HG02885 (cell line): ENCODE measurements at regions not wholly inside any gene's neighbourhood (a gene's known extent, or its start where the extent isn't known, plus 50 kb on each side); places are given as distances from the start of the nearest gene placed in this dataset.
A peak's percentile ranks its signal among the peaks of the same experiment; 100 is the strongest.

Experiments used
- ATAC-seq: cut with Tn5 transposase; IDR thresholded peaks from one replicate; pipeline ENCODE4 v1.9.1; 2021; ENCODE audit warnings: mild to moderate bottlenecking; ENCODE audit not compliant: unreplicated experiment, poor library complexity

DNA sequence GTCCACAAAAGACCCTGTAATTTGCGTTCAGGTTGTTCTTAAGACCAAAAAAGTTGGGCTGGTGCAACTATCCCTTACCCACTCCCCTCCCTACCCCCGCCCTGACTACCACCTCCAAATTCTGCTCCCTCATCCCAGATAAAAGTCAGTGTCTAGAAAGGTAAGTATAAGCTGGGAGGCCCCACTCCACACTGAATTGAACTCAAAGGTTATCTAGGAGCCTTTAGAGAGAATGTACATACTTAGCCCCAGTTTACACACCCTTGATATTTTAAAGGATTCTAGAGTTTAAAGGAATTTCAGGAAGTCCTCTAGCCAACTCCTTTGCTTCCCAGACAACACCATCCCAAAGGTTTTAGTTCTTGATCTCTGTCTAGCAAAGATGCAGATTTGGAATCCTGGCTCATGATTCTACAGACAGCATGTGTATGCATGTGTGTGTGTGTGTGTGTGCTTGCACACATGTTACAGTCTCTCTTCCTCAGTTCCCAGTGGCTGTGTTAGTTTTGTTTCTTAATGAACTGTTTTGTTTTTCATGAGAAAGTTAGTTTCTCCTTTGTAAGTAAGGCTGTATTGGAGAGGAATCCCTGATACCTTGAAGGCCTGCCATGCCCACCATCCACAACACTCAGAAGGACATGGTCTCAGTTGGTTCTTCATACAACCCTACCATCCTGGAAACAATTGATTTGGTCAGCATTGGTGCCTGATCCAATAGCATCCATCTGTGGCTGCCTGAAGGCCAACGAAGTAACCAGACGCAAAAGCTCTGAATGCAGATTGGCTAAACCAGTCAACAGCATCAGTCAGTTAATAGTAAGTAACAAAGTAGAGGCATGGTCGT is 281.3 kb downstream of the SOX9 start:
- ATAC-seq = no peak

DNA sequence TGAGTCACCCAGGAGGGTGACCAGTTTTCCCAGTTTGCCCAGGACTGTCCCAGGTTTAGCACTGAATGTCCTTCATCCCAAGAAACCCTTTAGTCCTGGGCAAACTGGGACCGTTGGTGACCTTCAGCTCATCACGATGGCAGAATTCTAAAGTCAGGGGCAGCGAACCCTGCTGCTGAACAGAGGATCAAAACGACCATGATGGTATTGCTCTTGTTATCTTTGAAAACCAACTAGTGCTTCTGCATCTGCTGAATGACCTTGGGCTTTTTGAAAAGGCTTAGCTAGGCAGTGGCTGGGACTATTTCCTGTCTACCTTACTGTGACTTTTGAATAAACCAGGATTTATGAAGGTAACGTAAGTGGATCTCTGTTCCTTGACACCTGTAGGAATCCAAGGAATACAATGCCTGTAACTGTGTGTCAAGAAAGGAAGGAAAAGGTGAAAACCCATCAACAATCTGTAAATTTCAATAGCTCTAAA is 281.9 kb downstream of the SOX9 start:
- no peak for ATAC-seq

DNA sequence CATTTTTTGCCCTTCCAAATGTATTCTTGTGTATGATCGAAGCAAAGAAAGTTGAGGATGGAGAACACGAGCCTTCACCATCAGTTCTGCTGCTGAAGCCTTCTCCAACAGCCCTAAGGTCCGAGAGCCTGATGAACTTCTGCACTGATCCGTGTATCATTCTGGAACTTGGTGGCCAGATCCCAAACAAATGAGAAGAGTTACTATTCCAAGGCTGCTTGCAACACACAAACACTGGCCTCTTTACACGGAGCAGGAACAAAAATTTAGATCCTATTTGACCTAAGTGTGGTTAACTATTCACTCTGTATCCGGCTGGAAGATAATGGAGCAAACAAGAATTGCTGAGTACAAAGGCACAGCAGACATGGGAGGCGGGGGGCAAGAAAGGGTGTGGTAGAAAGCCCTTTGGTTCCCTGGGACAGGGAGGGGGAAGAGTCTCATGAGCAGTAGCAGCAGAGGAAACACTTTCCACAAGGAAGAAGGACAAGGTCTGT is 282.9 kb downstream of the SOX9 start:
- ATAC-seq = no peak

DNA sequence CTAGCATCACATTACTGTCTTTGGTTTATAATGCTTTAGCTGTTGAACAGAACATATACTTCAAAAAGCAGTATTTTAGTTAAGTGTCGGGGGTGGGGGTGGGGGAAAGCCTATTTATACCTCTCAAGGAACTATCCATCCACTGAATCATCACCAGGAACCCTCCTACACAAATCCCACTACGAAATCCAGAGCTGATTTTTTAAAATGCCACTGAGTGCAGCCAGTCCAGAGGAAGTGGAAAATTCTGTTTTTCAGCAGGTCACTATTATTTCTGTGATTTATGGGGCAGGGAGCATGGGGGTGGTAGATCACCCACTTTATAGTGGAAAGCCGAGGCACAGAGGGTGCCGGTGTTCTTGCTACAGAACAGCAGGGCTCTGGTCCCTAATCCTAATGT is 284.1 kb downstream of the SOX9 start:
- ATAC-seq = no peak

DNA sequence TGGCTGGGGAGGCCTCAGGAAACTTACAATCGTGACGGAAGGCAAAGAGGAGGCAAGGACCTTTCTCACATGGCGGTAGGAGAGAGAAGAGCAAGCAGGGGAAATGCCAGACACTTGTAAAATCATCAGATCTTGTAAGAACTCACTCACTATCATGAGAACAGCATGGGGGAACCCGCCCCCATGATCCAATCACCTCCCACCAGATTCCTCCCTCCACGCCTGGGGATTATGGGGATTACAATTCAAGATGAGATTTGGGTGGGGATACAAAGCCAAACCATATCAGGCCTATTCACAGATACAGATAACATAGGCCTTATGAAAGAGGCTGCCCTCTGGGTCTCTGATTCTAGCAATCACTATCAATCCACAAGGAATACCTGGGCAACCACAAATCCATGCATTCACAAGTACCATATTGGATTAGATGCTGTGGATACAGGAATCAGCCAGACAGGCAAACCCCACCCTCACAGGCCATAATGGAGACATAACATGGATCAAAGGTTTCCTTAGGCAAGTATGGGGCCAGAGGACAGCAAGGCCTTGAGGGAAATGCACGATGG is 284.9 kb downstream of the SOX9 start:
- no peak for ATAC-seq

DNA sequence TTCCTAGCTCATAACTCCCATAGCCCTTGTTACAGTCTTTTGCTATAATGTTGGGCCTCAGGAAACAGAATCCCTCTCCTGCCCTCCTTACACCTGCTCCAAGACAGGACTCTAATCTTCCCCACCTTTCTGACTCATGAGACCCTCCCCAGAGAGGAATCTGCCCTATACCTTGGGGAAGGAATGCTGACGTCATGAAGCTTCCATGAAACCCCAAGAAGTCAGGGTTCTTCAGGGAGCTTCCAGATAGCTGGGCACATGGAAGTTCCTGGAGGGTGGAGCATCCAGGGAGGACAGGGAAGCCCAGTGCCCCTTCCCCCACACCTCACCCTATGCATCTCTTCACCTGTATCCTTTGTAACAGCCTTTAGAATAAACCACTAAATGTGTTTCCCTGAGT is 285.7 kb downstream of the SOX9 start:
- ATAC-seq = no peak

DNA sequence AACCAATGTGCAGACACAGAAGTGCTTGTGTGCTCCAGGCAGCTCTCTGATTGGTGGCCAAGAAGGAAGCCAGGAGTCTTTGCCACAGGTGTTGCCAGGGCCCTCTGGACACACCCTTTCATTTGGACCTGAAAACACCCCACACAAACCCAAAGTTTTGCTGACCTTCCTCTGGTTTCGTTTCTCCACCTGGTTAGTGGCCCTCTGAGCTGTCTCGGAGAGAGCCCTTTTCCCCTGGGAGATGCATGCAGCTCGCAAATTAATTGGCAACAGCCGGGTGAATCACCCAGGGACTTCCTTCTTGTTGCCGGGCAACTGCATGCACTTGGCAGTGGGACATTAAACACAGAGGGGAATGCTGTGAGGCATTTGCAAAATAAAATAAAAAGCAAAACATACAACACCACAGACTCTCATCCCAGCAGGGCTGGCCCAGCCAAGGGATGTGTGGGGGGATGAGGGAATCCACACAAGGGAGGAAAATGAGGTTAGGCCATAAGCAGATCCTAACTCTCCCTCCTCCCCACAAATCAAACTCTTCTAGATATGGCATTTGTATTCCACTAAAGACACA is 286.6 kb downstream of the SOX9 start:
- peak; percentile 71 for ATAC-seq

DNA sequence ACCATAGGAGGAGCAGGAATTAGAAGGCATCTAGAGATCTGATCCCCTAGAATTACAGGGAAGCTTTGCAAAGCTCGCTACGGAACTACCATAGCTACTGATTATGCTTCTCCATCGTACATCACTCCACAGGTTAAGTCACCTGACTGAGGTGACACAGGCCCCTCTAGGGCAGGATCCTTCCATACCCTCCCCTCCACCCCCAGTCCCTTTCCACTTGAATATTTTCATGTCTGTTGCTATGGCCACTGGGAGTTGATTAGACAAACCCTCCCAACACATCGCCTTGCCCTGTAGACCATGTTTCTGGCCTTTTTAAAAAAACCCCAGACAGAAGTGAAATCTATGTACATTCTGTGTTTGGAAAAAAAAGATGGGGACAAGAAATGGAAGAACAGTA is 287.1 kb downstream of the SOX9 start:
- no peak for ATAC-seq

DNA sequence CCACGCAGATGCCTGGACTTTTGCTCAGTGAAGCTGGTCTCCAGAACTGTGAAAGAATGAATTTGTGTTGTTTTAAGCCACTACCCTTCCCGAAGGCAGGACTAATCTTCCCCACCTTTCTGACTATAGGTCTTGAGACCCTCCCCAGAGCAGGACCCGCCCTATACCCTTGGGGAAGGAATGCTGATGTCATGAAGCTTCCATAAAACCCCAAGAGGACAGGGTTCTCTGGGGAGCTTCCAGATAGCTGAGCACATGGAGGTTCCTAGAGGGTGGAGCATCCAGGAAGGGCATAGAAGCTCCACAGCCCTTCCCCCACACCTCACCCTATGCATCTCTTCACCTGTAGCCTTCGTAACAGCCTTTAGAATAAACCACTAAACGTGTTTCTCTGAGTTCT is 287.8 kb downstream of the SOX9 start:
- no peak for ATAC-seq

DNA sequence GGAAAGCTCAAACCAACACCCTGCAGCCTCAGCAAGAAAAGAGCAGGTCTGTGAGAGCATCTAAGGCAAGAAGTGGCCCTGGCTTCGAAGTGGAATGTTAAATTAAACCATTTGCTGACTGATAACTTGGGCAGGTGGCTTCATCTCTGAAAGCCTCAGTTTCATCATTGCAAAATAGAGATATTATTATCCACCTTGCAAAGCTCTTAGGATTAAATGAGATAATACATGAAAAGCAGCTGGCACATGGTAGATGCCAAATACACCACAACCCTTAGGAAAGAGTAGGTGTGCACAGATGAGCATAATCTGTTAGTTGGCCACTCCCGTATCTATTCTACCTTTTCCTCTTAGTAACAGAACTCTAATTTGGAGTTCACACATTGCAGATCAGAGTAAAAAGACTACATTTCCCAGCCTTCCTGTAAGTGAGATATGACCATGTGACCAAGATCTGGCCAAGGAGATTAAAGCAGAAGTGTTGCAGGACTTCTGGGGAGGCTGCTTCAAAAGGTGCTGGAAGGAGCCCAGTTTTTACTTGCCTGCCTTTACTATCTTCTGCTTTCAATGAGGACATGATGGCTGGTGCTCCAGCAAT is 288.7 kb downstream of the SOX9 start:
- ATAC-seq = peak; percentile 46

DNA sequence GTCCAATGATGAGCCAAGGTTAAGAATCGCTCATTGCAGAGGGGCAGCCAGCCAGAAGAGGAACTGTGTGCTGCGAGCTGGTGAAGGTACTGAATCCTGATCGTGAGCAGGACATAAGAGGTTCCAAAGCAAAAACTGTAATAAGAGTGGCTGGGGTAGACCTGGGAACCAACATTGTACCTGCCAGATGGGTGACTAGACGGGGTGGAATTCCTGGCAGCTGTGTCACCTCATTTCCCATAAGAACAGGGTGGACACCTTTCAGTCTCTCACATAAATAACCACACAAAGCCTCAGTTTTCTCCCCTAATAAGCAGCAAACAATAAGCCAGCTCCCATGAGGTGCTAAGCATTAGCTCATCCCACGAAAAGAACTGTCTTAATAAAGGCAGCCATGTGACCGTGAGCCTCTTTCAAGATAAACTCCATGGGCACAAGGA is 290.3 kb downstream of the SOX9 start:
- ATAC-seq = no peak

DNA sequence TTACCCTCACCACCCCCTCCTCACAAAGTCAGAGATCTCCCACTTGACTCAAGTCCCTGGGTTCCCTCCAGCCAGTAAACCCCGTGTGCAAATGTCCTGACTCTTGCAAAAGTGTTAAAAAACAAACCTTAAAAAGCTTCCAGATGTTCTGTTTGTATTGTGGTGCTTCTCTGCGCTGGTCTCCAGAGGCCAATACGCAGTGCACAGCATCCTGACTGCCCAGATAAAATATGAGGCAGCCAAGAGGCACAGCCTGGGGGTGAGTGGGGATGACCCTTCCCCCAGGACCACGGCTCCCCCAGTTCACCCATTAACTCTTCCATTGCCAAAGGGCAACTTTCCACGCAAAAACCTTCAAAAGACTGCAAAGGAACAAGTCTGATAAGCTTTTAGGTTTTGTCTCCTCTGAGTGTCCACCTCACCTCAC is 291.8 kb downstream of the SOX9 start:
- ATAC-seq = no peak

DNA sequence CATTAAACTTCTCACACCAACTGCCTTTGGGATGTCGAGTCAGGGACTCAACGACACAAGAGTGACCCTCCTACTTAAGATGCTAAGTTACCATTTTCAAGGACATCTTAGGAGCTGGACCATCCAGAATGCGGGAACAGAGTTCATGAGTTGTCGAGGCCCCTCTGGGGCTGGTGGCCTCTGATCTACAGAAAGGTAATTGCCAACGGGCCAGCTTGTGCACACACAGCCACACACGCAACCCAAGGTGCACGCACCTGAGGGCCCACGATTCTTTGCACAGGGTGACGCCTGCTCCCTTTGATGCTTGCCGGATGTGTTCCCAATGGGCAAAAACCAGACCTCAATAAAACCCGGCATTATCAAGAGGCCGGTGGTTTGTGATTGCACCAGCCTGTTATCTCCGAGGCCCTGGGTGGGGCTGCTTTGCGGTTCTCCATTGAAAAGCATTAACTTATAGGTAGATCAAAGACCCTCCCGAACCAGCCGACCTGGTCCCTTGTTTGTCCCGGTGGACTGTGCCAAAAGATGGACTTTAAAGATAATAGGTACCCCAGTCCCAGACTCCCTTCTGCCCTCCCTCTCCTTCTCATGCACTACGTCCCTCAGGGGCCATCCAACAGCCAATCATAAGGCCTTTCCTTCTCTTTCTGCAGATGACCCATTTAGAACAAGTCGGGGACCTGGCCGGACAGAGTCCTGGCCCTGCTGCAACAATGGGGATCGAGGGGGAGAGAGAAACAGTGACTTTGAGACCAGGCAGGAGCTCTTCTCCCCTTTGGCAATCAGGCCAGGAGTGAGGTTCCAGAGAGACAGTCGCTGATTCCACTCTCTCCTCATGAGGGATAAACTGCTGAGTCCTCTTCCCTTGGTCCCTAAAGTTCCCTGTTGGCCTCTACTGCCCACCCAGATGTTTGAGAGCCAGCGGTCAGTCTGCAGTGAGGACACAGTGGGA is 292.5 kb downstream of the SOX9 start:
- ATAC-seq = no peak

DNA sequence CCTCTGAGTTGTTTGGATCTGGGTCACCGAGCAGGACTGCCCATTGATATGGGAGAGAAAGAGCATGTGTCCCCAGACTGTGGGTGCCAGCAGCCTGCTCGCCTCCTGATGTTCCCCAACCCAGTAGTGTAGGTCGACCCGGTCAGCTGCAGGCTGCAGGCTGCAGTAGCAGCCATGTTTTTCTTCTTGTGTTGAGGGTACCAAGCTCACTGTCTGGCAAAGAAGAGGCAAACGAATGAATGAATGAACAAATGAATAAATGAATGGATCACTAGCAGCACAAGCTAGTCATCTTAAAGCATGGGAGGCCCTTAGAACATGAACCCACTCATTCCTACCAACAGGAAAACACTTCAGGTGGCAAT is 293.2 kb downstream of the SOX9 start:
- ATAC-seq = no peak

DNA sequence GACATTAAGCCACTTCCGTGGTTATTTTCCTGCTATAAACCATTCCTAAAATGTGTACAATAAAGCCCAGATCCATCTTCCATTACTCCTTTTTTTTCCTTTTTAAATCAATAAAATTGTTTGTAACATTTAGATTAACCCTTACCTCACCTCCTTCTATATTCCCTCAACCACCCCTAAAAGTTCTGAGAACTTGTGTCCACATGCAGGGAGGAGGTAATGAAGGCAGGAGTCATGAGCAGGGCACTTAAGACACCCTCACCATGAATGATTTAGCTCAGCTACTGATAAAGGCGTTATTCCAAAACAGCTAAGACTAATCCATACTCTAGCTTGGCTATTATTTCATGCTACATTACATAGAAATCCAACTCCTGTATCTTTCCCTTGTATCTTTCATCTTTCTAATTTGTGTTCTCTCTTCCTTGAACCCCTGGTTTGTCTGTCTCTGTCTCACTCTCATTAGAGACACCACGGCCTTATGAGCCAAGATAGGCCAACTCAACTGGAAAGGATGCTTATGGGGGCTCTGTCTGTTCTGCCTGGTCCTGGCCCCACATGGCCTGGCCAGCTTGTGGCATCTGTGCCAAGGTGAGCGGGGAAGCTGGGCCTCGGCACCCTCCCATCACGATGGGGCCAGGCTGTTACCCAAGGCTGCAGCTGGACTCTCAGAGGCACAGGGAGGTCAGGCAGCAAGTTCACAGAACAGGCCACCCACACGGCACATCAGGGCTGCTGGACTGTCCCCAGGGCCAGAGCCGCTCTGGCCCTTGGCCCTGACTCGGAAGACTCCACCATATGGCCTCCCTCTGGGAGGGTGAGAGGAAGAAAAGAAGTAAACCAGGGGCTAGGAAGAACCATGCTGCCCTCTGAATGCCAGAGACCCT is 294.4 kb downstream of the SOX9 start:
- no peak for ATAC-seq

DNA sequence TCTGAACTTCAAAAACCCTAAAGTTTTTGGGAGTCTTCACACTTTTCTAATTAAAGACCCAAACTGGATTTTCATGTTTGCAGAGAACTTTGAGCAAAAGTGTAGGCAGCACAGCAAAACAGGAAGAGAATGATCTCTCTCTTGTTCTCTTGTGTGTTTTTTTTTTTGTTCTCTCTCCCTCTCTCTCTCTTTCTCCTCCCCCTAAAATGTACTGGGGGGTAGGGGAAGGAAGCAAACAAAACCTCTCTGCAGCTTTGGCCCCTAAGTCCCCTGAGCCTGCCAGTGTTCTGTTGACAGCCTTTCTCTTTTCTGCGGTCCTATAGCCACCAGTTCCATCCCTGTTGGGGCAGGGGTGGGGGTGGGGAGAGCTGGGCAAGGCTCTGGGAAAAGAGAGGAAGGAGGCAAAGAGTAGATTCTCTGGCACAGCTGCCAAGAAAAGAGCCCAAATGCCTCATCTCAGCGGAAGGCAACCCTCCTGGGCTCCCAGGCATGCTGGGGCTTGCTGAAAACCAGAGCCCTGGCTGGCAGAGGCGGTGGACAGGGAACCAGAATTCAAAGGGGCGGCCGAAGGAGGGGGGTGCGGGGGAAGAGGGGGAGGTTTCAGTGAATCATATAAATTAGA is 295.3 kb downstream of the SOX9 start:
- ATAC-seq = no peak

DNA sequence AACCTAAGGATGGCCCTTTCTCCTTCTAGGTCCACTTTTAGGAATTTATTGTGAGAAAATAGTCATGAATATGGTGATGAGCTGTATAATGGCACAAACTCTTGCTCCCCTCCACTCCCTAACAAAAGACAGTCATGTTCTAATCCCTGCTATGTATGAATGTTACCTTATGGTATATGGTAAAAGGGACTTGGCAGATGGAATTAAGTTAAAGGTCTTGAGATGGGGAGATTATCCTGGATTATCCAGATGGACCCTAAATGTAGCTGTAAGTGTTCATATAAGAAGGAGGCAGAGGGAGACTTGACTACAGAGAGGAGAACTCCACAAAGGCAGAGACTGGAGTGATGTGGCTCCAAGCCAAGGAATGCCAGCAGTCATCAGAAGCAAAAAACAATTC is 296.1 kb downstream of the SOX9 start:
- ATAC-seq = no peak

DNA sequence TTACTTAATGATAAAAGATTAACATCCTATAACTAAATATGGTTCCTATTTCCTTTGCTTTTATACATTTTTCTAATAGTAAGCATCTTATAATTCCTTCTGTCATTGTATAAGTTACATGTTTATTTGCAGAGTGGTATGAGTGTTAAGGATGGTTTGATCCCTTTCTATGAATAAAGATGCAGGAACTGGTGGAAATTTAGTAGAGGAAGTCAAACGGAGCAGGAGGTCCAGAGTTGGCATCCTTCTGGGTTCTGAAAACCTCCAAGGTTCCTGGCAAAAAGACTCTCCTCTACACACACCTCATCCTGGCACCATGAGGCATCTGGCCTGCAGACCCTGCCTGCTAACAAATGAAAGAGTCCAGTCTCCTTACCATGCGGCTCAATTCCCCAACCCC is 296.8 kb downstream of the SOX9 start:
- no peak for ATAC-seq
